ENCODE measurements at regions not wholly inside any gene's neighbourhood (a gene's known extent, or its start where the extent isn't known, plus 50 kb on each side); places are given as distances from the start of the nearest gene placed in this dataset.

GRCh38 chr5:113693701-113694100 is 180.2 kb downstream of the YTHDC2 start:
- TF ChIP-seq EZH2phosphoT487 (conservative IDR thresholded peaks at IDR 0.05; ENCODE audit: low read length) (no peak), CTCF (IDR thresholded peaks at IDR 0.05; ENCODE audit: insufficient read depth, low read length, poor library complexity, severe bottlenecking) (no peak)

Data from SU-DHL-6 (cell line).